Upper lobe of right lung (tissue), 1 donor: ENCODE measurements at regions not wholly inside any gene's neighbourhood (a gene's known extent, or its start where the extent isn't known, plus 50 kb on each side); places are given as distances from the start of the nearest gene placed in this dataset.

ENCODE experiments used
- ATAC-seq: fragments of 200-7000 bp; cut with Tn5 transposase; one replicate; pipeline ENCODE4 v1.9.1; 2020; ENCODE audit warnings: mild to moderate bottlenecking, moderate library complexity
- DNase-seq: peaks from one replicate; pipeline ENCODE4 v3.0.0-alpha.2; 2020
- H3K27ac ChIP-seq: fragments of 200-600 bp; one replicate; pipeline ENCODE4 v1.8.0; 2022
- H3K27me3 ChIP-seq: fragments of 200-600 bp; one replicate; pipeline ENCODE4 v1.8.0; 2022; ENCODE audit warnings: mild to moderate bottlenecking
- H3K36me3 ChIP-seq: fragments of 200-600 bp; one replicate; pipeline ENCODE4 v1.8.0; 2022
- H3K4me1 ChIP-seq: fragments of 200-600 bp; one replicate; pipeline ENCODE4 v1.8.0; 2022
- H3K4me3 ChIP-seq: fragments of 200-600 bp; one replicate; pipeline ENCODE4 v1.8.0; 2022; ENCODE audit warnings: mild to moderate bottlenecking
- H3K9me3 ChIP-seq: fragments of 200-600 bp; one replicate; pipeline ENCODE4 v1.8.0; 2022
- intact Hi-C: fragments of 100-400 bp; cut with DNase I; formaldehyde crosslinking; loops from one replicate; pipeline ENCODE4 v1.11.0; 2022
- TF ChIP-seq, protein P1 (sequence below): fragments of 200-600 bp; IDR thresholded peaks from one replicate; pipeline ENCODE4 v1.8.0; 2022; ENCODE audit warnings: antibody characterized with exemption
- donor health status: DM: no; HTN: yes; CAD: no; lungs with severe emphysema.

GRCh38 chr10:36612436-36612835, 513.0 kb upstream of the ANKRD30A start:
- TF ChIP-seq, protein P1, sequence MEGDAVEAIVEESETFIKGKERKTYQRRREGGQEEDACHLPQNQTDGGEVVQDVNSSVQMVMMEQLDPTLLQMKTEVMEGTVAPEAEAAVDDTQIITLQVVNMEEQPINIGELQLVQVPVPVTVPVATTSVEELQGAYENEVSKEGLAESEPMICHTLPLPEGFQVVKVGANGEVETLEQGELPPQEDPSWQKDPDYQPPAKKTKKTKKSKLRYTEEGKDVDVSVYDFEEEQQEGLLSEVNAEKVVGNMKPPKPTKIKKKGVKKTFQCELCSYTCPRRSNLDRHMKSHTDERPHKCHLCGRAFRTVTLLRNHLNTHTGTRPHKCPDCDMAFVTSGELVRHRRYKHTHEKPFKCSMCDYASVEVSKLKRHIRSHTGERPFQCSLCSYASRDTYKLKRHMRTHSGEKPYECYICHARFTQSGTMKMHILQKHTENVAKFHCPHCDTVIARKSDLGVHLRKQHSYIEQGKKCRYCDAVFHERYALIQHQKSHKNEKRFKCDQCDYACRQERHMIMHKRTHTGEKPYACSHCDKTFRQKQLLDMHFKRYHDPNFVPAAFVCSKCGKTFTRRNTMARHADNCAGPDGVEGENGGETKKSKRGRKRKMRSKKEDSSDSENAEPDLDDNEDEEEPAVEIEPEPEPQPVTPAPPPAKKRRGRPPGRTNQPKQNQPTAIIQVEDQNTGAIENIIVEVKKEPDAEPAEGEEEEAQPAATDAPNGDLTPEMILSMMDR: no peak
- H3K36me3 ChIP-seq: no peaks in the 10 kb centered on the region
- H3K27me3 ChIP-seq: no peaks in the 10 kb centered on the region

GRCh38 chr10:36608866-36609265, 516.5 kb upstream of the ANKRD30A start:
- H3K4me1 ChIP-seq: no peaks in the 10 kb centered on the region
- no peak for ATAC-seq
- intact Hi-C loops: no loop called here
- no peaks in the 10 kb centered on the region for H3K27me3 ChIP-seq
- no peaks in the 10 kb centered on the region for H3K36me3 ChIP-seq
- no peaks in the 10 kb centered on the region for H3K9me3 ChIP-seq
- no peak overlapping the region for H3K27ac ChIP-seq
- H3K4me3 ChIP-seq: no peak overlapping the region
- DNase-seq: no peak
- TF ChIP-seq, protein P1: no peak

More at GRCh38 chr10:36612436-36612835, 513.0 kb upstream of the ANKRD30A start:
- no peak for DNase-seq
- intact Hi-C loops: no loop called here
- Histone ChIP-seq H3K9me3 (no peaks in the 10 kb centered on the region), H3K4me3 (no peak overlapping the region), H3K27ac (no peak overlapping the region), H3K4me1 (no peaks in the 10 kb centered on the region)
- no peak for ATAC-seq

- Histone ChIP-seq H3K4me3 (no peak overlapping the region), H3K9me3 (no peaks in the 10 kb centered on the region), H3K27me3 (no peaks in the 10 kb centered on the region), H3K36me3 (no peaks in the 10 kb centered on the region), H3K4me1 (no peaks in the 10 kb centered on the region), H3K27ac (no peak overlapping the region)
- ATAC-seq (no peak), DNase-seq (no peak)
- TF ChIP-seq, protein P1: no peak
- intact Hi-C loops: no loop called here
These were observed 517.1 kb upstream of the ANKRD30A start for GRCh38 chr10:36608251-36608650.

- H3K9me3 ChIP-seq: no peaks in the 10 kb centered on the region
- no peaks in the 10 kb centered on the region for H3K4me1 ChIP-seq
- no peaks in the 10 kb centered on the region for H3K27me3 ChIP-seq
- no peak overlapping the region for H3K4me3 ChIP-seq
- H3K36me3 ChIP-seq: no peaks in the 10 kb centered on the region
- intact Hi-C loops: no loop called here
- TF ChIP-seq, protein P1: no peak
- ATAC-seq (no peak), DNase-seq (no peak)
- H3K27ac ChIP-seq: no peak overlapping the region
These were observed 519.1 kb upstream of the ANKRD30A start for GRCh38 chr10:36606234-36606839.

GRCh38 chr10:36604316-36604715, 521.1 kb upstream of the ANKRD30A start:
- H3K27me3 ChIP-seq: no peaks in the 10 kb centered on the region
- no peaks in the 10 kb centered on the region for H3K36me3 ChIP-seq
- DNase-seq (no peak), ATAC-seq (no peak)
- TF ChIP-seq, protein P1: no peak
- no peak overlapping the region for H3K27ac ChIP-seq
- no peaks in the 10 kb centered on the region for H3K9me3 ChIP-seq
- intact Hi-C loops: no loop called here
- no peaks in the 10 kb centered on the region for H3K4me1 ChIP-seq
- H3K4me3 ChIP-seq: no peak overlapping the region

- no peaks in the 10 kb centered on the region for H3K27me3 ChIP-seq
- DNase-seq (no peak), ATAC-seq (no peak)
- TF ChIP-seq, protein P1: no peak
- intact Hi-C loops: no loop called here
- no peak overlapping the region for H3K4me3 ChIP-seq
- H3K27ac ChIP-seq: no peak overlapping the region
- H3K9me3 ChIP-seq: no peaks in the 10 kb centered on the region
- H3K36me3 ChIP-seq: no peaks in the 10 kb centered on the region
- H3K4me1 ChIP-seq: no peaks in the 10 kb centered on the region
These were observed 521.7 kb upstream of the ANKRD30A start for GRCh38 chr10:36603688-36604087.
